ENCODE measurements at regions not wholly inside any gene's neighbourhood (a gene's known extent, or its start where the extent isn't known, plus 50 kb on each side); places are given as distances from the start of the nearest gene placed in this dataset.

DNA sequence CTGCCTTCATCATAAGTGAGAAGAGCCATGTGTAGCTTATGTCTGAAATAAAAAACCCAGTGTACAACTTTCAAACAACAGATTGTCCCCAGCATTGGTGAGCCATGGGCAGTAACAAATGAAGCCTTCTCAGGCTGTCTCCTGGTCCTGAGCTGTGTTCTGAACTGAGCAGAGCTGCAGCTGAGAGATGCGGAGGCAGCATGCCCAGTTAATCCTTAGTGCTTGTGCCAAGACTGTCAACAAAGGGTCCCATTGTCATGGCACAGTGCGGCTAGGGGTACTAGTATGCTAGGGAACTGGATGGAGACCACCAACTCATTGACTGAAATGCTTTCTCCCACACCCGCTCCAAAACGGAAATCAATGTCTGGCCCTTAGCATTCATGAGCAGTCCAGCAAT, 154.3 kb downstream of the RMST start:
- WGBS (ENCODE audit: extremely low coverage, insufficient read length, low lambda C conversion rate): no CpG with 5 or more reads among the region's 4 CpGs
- H3K36me3 Mint-ChIP-seq (ENCODE audit: insufficient read depth in 1 of 3, low read depth in 3 of 3): no peaks in the 10 kb centered on the region; a peak in 1 of 7 replicates
- Histone ChIP-seq H3K79me2 (ENCODE audit: insufficient read depth, low read length) (no peaks in the 10 kb centered on the region), H3K27me3 (ENCODE audit: insufficient read depth, low read length) (no peaks in the 10 kb centered on the region), H3T11ph (ENCODE audit: low read length) (no peak overlapping the region), H3K9ac (ENCODE audit: extremely low read depth, insufficient read length, low read length) (no peak overlapping the region), H2BK15ac (ENCODE audit: low read depth, low read length) (no peak overlapping the region), H4K20me1 (ENCODE audit: control insufficient read depth, insufficient read depth, insufficient read length) (no peaks in the 10 kb centered on the region), H4K8ac (replicated peaks; ENCODE audit: insufficient read length, low read depth, low read length) (no peak overlapping the region), H2BK20ac (ENCODE audit: low read depth, low read length, poor library complexity, severe bottlenecking) (no peak overlapping the region), H3K4me2 (ENCODE audit: insufficient read depth, insufficient read length, low read length) (no peak overlapping the region), H2BK120ac (ENCODE audit: low read depth, low read length, poor library complexity, severe bottlenecking) (no peak overlapping the region), H3K23me2 (ENCODE audit: insufficient read length, low read depth, low read length, poor library complexity, severe bottlenecking) (no peaks in the 10 kb centered on the region), H3K14ac (ENCODE audit: insufficient read depth, low read length) (no peak overlapping the region), H3K4ac (ENCODE audit: low read depth, low read length) (no peak overlapping the region), H2AFZ (ENCODE audit: low read length) (no peak overlapping the region), H3K4me1 (ENCODE audit: insufficient read depth, low read length) (no peaks in the 10 kb centered on the region), H3K9me3 (ENCODE audit: control insufficient read depth, low read depth, low read length) (no peaks in the 10 kb centered on the region), H2BK12ac (ENCODE audit: insufficient read length, low read depth, low read length) (no peak overlapping the region), H3K56ac (ENCODE audit: insufficient read length, low read depth, low read length) (no peak overlapping the region), H4K5ac (ENCODE audit: insufficient read length, low read depth, low read length) (no peak overlapping the region), H3K18ac (ENCODE audit: insufficient read length, low read depth, low read length) (no peak overlapping the region), H3K23ac (ENCODE audit: insufficient read length, low read depth, low read length) (no peak overlapping the region), H2AK5ac (ENCODE audit: insufficient read length, low read length) (no peak overlapping the region), H3K27ac (ENCODE audit: insufficient read length, low read depth, low read length) (no peak overlapping the region), H4K91ac (ENCODE audit: insufficient read length, low read depth, low read length) (no peak overlapping the region), H3K79me1 (ENCODE audit: insufficient read depth, low read depth, low read length, poor library complexity, severe bottlenecking) (no peaks in the 10 kb centered on the region), H2BK5ac (ENCODE audit: insufficient read length, low read length) (no peak overlapping the region)
- no peaks in the 10 kb centered on the region for H3K27me3 Mint-ChIP-seq (ENCODE audit: low read depth)
- H3K4me1 Mint-ChIP-seq: no peaks in the 10 kb centered on the region
- TF ChIP-seq, protein P1, sequence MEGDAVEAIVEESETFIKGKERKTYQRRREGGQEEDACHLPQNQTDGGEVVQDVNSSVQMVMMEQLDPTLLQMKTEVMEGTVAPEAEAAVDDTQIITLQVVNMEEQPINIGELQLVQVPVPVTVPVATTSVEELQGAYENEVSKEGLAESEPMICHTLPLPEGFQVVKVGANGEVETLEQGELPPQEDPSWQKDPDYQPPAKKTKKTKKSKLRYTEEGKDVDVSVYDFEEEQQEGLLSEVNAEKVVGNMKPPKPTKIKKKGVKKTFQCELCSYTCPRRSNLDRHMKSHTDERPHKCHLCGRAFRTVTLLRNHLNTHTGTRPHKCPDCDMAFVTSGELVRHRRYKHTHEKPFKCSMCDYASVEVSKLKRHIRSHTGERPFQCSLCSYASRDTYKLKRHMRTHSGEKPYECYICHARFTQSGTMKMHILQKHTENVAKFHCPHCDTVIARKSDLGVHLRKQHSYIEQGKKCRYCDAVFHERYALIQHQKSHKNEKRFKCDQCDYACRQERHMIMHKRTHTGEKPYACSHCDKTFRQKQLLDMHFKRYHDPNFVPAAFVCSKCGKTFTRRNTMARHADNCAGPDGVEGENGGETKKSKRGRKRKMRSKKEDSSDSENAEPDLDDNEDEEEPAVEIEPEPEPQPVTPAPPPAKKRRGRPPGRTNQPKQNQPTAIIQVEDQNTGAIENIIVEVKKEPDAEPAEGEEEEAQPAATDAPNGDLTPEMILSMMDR (conservative IDR thresholded peaks at IDR 0.05): no peak
- H3K27ac Mint-ChIP-seq: no peak overlapping the region
- DNase-seq: no peak
- H3K9me3 Mint-ChIP-seq: no peaks in the 10 kb centered on the region; a peak in 1 of 5 replicates
- H3K4me3 Mint-ChIP-seq: no peak overlapping the region

All from H9 (cell line).